Spleen (tissue), 11 donors: ENCODE measurements at regions not wholly inside any gene's neighbourhood (a gene's known extent, or its start where the extent isn't known, plus 50 kb on each side); places are given as distances from the start of the nearest gene placed in this dataset.

ENCODE experiments used
- DNase-seq: peaks from one replicate; pipeline ENCODE4 v3.0.0-alpha.2; 2020
- H3K27ac ChIP-seq, 8 donors: fragments of 200-600 bp; sonication (generic) in 7 of 8; 1 replicate in 4 of 8; 2 replicates in 4 of 8; pipeline versions ENCODE4 v1.5.0 to v1.8.0; 2016 to 2021; ENCODE audit warnings: inconsistent platforms in 4 of 8, mild to moderate bottlenecking in 4 of 8, moderate library complexity in 1 of 8
- H3K27me3 ChIP-seq, 7 donors: fragments of 200-600 bp; sonication (generic) in 6 of 7; replicated peaks in 1 of 7; 1 replicate in 4 of 7; 2 replicates in 3 of 7; pipeline versions ENCODE4 v1.5.0 to v1.8.0; 2016 to 2021; ENCODE audit warnings: inconsistent platforms in 3 of 7, mild to moderate bottlenecking in 1 of 7
- H3K36me3 ChIP-seq, 6 donors: fragments of 200-600 bp; sonication (generic) in 5 of 6; 1 replicate in 4 of 6; 2 replicates in 2 of 6; pipeline versions ENCODE4 v1.5.0 to v1.8.0; 2016 to 2021; ENCODE audit warnings: inconsistent platforms in 2 of 6
- H3K4me1 ChIP-seq, 6 donors: fragments of 200-600 bp; sonication (generic) in 5 of 6; 1 replicate in 3 of 6; 2 replicates in 3 of 6; pipeline versions ENCODE4 v1.5.0 to v1.8.0; 2016 to 2021; ENCODE audit warnings: inconsistent platforms in 3 of 6
- H3K4me3 ChIP-seq, 8 donors: fragments of 200-600 bp; sonication (generic) in 7 of 8; 1 replicate in 4 of 8; 2 replicates in 4 of 8; pipeline versions ENCODE4 v1.5.0 to v1.8.0; 2016 to 2021; ENCODE audit warnings: inconsistent platforms in 4 of 8, mild to moderate bottlenecking in 4 of 8, moderate library complexity in 2 of 8
- H3K9me3 ChIP-seq, 8 donors: fragments of 200-600 bp; sonication (generic) in 7 of 8; 1 replicate in 4 of 8; 2 replicates in 4 of 8; pipeline versions ENCODE4 v1.5.0 to v1.8.0; 2016 to 2021; ENCODE audit warnings: inconsistent platforms in 4 of 8
- CTCF ChIP-seq, 11 experiments: fragments of 200-600 bp in 7 of 11; fragments of 450-650 bp in 4 of 11; sonication (generic) in 4 of 11; IDR thresholded peaks in 8 of 11; conservative IDR thresholded peaks in 3 of 11; 1 replicate in 7 of 11; 2 replicates in 4 of 11; pipeline versions ENCODE4 v1.4.0 to v1.8.0; 2016 to 2021; ENCODE audit warnings: antibody characterized with exemption in 11 of 11, inconsistent platforms in 4 of 11, mild to moderate bottlenecking in 1 of 11
- POLR2A ChIP-seq, 3 donors: fragments of 450-650 bp; IDR thresholded peaks; one replicate each; pipeline ENCODE4 v1.5.1; 2017; ENCODE audit warnings: antibody characterized with exemption in 3 of 3, mild to moderate bottlenecking in 1 of 3
- POLR2AphosphoS5 ChIP-seq, 3 donors: sonication (generic); formaldehyde crosslinking; IDR thresholded peaks; one replicate each; pipeline ENCODE4 v1.5.1; 2017; ENCODE audit warnings: antibody characterized with exemption in 3 of 3
- WGBS, 5 donors: extraction: QIAGEN DNeasy Blood & Tissue Kit in 3 of 5; methylation state at CpG; one replicate each; pipeline versions ENCODE4 v1.1.5 to v1.1.7; 2013 to 2018; 5-methylcytosine and 5-hydroxymethylcytosine counted together
- intact Hi-C: fragments of 100-400 bp; cut with DNase I; formaldehyde crosslinking; loops from one replicate; pipeline ENCODE4 v1.15.0; 2023; ENCODE audit warnings: low total_unique reads
- donor health status: healthy with polysubstance abuse.
- donor health status: DM: no; HTN: no; CAD: no; lungs with moderate emphysema.
- donor health status: DM: no; HTN: no; CAD: no.
- donor health status: Bipolar disorder and iron deficiency.
- donor health status: healthy.
- donor health status: DM: no; HTN: no; CAD: no.
- donor health status: DM: yes; HTN: yes; CAD: no.

DNA sequence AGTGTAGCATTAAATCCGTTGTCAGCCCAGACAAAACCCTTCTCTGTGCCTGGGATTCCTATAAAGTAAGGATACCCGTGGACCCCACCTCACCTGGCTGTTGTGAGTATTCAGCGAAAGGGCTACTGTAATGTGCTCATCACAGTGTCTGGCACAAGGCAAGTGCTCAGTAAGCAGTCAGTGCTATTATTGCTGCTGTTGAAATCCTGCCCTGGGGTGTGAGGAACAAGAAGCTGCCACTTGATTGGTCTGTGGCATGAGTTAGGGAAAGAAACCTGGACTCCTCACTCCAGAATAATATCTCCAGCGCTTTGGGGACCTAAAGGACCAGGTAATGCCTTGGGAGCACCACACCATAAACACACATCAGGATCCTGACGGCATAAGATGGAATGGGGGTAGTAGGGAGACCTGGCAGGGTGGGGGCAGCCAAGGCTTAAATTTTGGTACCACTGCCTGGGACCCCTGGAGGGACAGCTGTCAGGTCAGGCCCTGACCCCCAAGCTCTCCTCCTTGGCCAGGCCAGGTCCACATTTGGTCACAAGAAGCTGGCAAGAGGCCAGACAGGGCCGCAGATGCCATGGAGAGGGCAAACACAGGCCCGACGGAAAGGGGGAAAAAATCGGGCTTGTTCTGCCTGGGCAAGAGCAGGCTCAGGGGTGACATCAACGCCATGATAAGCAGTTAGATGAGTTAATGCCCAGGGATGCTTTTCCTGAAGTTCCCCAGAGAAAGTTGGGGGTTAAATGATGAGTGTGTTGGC, 66.5 kb downstream of the MRPL14 start:
- intact Hi-C loops: no loop called here
- no peak for TF ChIP-seq POLR2AphosphoS5 (IDR thresholded peaks at IDR 0.05)
- TF ChIP-seq CTCF (IDR thresholded peaks at IDR 0.05 in 8 of 11, conservative IDR thresholded peaks at IDR 0.05 in 3 of 11): no peak
- TF ChIP-seq POLR2A (IDR thresholded peaks at IDR 0.05): no peak
- no peak for DNase-seq
- WGBS, 5 donors: 82 to 94% (median 86%) methylated on average over 9 to 10 of the region's 10 CpGs
- no peak overlapping the region for H3K4me3 ChIP-seq
- peak overlapping the region in 1 of 8 donors; percentile 92 for H3K27ac ChIP-seq
- H3K9me3 ChIP-seq: peaks cover 0 to 9% (median 0%) of the 10 kb centered on the region in 8 donors
- no peaks in the 10 kb centered on the region for H3K36me3 ChIP-seq
- peaks cover 0 to 7% (median 0%) of the 10 kb centered on the region in 7 donors for H3K27me3 ChIP-seq
- H3K4me1 ChIP-seq: peaks cover 14 to 72% (median 35%) of the 10 kb centered on the region in 6 donors

DNA sequence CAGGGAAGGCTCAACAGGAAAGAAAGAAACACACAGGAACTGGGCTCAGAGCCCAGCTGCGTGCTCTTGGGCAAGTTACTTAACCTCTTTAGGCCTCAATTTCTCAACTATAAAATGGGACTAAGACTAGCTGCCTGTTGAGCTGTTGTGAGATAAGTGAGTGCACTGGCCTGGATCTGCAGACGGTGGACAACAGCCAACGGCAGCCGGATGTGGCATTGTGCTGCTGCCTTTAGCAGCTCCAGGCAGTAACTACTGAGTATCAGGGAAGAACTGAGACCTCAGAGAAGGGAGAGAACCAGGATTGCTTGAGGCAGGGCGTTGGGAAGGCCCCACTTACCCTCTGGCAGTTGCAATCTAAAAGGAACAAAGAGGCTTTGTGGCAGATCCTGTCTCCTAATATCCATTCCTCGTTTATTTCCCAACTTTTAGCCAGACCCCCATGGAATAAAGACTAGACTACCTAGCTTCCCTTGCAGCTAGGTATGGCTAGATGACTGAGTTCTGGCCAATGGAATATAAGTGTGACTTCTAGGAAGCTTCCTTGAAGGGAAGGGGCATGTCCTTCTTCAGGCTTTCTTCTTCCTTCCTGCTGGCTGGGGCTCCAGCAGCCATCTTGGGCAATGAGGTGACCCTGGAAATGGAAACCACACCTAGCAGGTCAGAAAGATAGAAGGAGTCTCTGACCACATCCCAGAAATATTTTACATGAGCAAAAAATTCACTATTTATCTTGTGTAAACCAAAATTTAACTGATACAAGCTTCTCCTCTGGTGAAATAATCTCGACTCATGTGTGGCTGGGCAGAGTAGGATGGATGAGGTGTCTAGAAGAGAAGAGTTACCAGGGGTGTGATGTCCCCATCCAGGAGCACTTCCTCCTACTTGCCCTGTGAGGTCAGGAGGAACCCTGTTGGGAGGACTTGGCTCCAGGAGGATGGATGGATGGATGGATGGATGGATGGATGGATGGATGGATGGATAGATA, 67.6 kb downstream of the MRPL14 start:
- Histone ChIP-seq H3K27me3 (peaks cover 0 to 7% (median 0%) of the 10 kb centered on the region in 7 donors), H3K27ac (peak overlapping the region; percentile 55 to 92 (median 78)), H3K4me1 (peaks cover 9 to 64% (median 27%) of the 10 kb centered on the region in 6 donors), H3K36me3 (no peaks in the 10 kb centered on the region), H3K9me3 (peaks cover 0 to 9% (median 0%) of the 10 kb centered on the region in 8 donors), H3K4me3 (peak overlapping the region in 1 of 8 donors; percentile 28)
- TF ChIP-seq CTCF (IDR thresholded peaks at IDR 0.05 in 8 of 11, conservative IDR thresholded peaks at IDR 0.05 in 3 of 11) (no peak), POLR2A (IDR thresholded peaks at IDR 0.05) (no peak), POLR2AphosphoS5 (IDR thresholded peaks at IDR 0.05) (peak in 2 of 3 donors; percentile 7 to 44)
- intact Hi-C loops: no loop called here
- no peak for DNase-seq
- WGBS, 5 donors: 46 to 68% (median 55%) methylated on average over 7 of the region's 7 CpGs

GRCh38 chr6:44058617-44059358, 68.5 kb downstream of the MRPL14 start:
- intact Hi-C loops: no loop called here
- H3K9me3 ChIP-seq: peaks cover 0 to 9% (median 0%) of the 10 kb centered on the region in 8 donors
- H3K27ac ChIP-seq: peak overlapping the region; percentile 55 to 92 (median 78)
- peak overlapping the region in 1 of 8 donors; percentile 28 for H3K4me3 ChIP-seq
- DNase-seq: peak; percentile 85
- H3K27me3 ChIP-seq: peaks cover 0 to 7% (median 0%) of the 10 kb centered on the region in 7 donors
- peaks cover 9 to 64% (median 27%) of the 10 kb centered on the region in 6 donors for H3K4me1 ChIP-seq
- WGBS, 5 donors: 12 to 20% (median 19%) methylated on average over 10 to 19 of the region's 19 CpGs
- TF ChIP-seq POLR2A (IDR thresholded peaks at IDR 0.05): no peak
- TF ChIP-seq CTCF (IDR thresholded peaks at IDR 0.05 in 8 of 11, conservative IDR thresholded peaks at IDR 0.05 in 3 of 11): no peak
- peak; percentile 60 to 79 (median 73) for TF ChIP-seq POLR2AphosphoS5 (IDR thresholded peaks at IDR 0.05)
- no peaks in the 10 kb centered on the region for H3K36me3 ChIP-seq
